ENCODE measurements at regions not wholly inside any gene's neighbourhood (a gene's known extent, or its start where the extent isn't known, plus 50 kb on each side); places are given as distances from the start of the nearest gene placed in this dataset.

DNA sequence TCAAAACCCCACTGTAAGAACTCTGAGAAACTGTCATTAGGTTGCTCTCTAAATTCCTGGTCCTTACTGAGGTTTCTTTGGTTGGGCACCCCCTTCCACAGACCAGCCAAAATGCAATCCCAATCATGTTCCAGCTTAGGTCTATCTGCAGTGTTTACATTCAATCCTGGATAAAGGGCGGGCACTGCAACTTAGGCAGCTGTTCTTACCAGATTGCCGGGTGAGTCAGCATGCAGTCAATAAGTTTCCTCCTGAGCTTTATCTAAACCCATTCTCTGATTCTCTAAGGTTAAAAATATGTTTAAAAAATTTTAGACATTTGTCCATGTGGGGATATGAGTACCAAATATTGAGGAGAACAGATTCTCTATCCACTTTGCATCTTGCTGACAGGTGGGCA, 197.8 kb downstream of the HAO1 start:
- Histone ChIP-seq H3K9ac (ENCODE audit: low read length) (no peak overlapping the region), H3K27me3 (ENCODE audit: low read length) (no peaks in the 10 kb centered on the region), H3K4me2 (ENCODE audit: low read depth, low read length, poor library complexity, severe bottlenecking) (no peak overlapping the region), H3K4me3 (ENCODE audit: insufficient read depth, low read length, poor library complexity, severe bottlenecking) (no peak overlapping the region), H2AFZ (ENCODE audit: low read depth, low read length, severe bottlenecking) (no peak overlapping the region), H3K36me3 (ENCODE audit: low read length) (no peaks in the 10 kb centered on the region), H3K9me3 (ENCODE audit: insufficient read depth, low read length) (no peaks in the 10 kb centered on the region), H4K20me1 (ENCODE audit: low read depth, low read length) (no peaks in the 10 kb centered on the region), H3K27ac (ENCODE audit: low read depth, low read length) (no peak overlapping the region), H3K9me2 (replicated peaks; ENCODE audit: insufficient read depth, low read length) (no peaks in the 10 kb centered on the region), H3K79me2 (ENCODE audit: insufficient read depth, low read length) (no peaks in the 10 kb centered on the region), H3F3A (ENCODE audit: insufficient read depth) (no peaks in the 10 kb centered on the region)
- TF ChIP-seq EZH2phosphoT487 (conservative IDR thresholded peaks at IDR 0.05; ENCODE audit: low read length) (no peak), CTCF (IDR thresholded peaks at IDR 0.05; ENCODE audit: insufficient read depth, low read length, poor library complexity, severe bottlenecking) (no peak)

- Histone ChIP-seq H3K4me3 (ENCODE audit: insufficient read depth, low read length, poor library complexity, severe bottlenecking) (no peak overlapping the region), H3K4me2 (ENCODE audit: low read depth, low read length, poor library complexity, severe bottlenecking) (no peak overlapping the region), H4K20me1 (ENCODE audit: low read depth, low read length) (no peaks in the 10 kb centered on the region), H2AFZ (ENCODE audit: low read depth, low read length, severe bottlenecking) (no peak overlapping the region), H3K79me2 (ENCODE audit: insufficient read depth, low read length) (no peaks in the 10 kb centered on the region), H3K36me3 (ENCODE audit: low read length) (no peaks in the 10 kb centered on the region), H3K9me2 (replicated peaks; ENCODE audit: insufficient read depth, low read length) (no peaks in the 10 kb centered on the region), H3K27ac (ENCODE audit: low read depth, low read length) (no peak overlapping the region), H3K9ac (ENCODE audit: low read length) (no peak overlapping the region), H3K9me3 (ENCODE audit: insufficient read depth, low read length) (no peaks in the 10 kb centered on the region), H3F3A (ENCODE audit: insufficient read depth) (no peaks in the 10 kb centered on the region), H3K27me3 (ENCODE audit: low read length) (no peaks in the 10 kb centered on the region)
- TF ChIP-seq CTCF (IDR thresholded peaks at IDR 0.05; ENCODE audit: insufficient read depth, low read length, poor library complexity, severe bottlenecking) = no peak
- no peak for TF ChIP-seq EZH2phosphoT487 (conservative IDR thresholded peaks at IDR 0.05; ENCODE audit: low read length)
Observed at GRCh38 chr20:7744411-7744810, 195.8 kb downstream of the HAO1 start.

DNA sequence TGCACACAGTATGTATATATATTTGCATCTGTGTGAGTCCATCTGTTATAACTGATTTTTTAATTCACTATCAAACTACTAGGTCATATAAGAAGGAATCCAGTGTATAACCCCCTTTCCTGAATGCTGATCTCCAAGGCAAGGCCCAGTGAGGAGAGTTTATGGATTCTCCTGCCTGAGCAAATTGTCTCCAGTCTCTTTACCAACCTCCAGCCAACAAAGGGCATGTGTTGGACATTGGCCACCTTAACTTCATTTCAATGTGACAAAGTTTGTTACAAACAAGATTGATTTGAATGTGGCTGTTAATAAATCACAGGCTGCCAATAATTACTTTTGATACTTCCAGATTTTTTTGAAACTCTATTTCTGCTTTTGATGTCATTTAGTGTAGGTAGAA, 191.6 kb downstream of the HAO1 start:
- Histone ChIP-seq H3K36me3 (ENCODE audit: low read length) (no peaks in the 10 kb centered on the region), H2AFZ (ENCODE audit: low read depth, low read length, severe bottlenecking) (no peak overlapping the region), H3K27ac (ENCODE audit: low read depth, low read length) (no peak overlapping the region), H3K79me2 (ENCODE audit: insufficient read depth, low read length) (no peaks in the 10 kb centered on the region), H3K4me2 (ENCODE audit: low read depth, low read length, poor library complexity, severe bottlenecking) (no peak overlapping the region), H3K9me2 (replicated peaks; ENCODE audit: insufficient read depth, low read length) (no peaks in the 10 kb centered on the region), H3F3A (ENCODE audit: insufficient read depth) (no peaks in the 10 kb centered on the region), H4K20me1 (ENCODE audit: low read depth, low read length) (no peaks in the 10 kb centered on the region), H3K9ac (ENCODE audit: low read length) (no peak overlapping the region), H3K9me3 (ENCODE audit: insufficient read depth, low read length) (no peaks in the 10 kb centered on the region), H3K4me3 (ENCODE audit: insufficient read depth, low read length, poor library complexity, severe bottlenecking) (no peak overlapping the region), H3K27me3 (ENCODE audit: low read length) (no peaks in the 10 kb centered on the region)
- no peak for TF ChIP-seq CTCF (IDR thresholded peaks at IDR 0.05; ENCODE audit: insufficient read depth, low read length, poor library complexity, severe bottlenecking)
- TF ChIP-seq EZH2phosphoT487 (conservative IDR thresholded peaks at IDR 0.05; ENCODE audit: low read length) = no peak

GRCh38 chr20:7754102-7754501, 186.2 kb downstream of the HAO1 start:
- no peaks in the 10 kb centered on the region for H3K9me2 ChIP-seq (replicated peaks; ENCODE audit: insufficient read depth, low read length)

More at GRCh38 chr20:7754102-7754501, 186.2 kb downstream of the HAO1 start:
- no peaks in the 10 kb centered on the region for H3F3A ChIP-seq (ENCODE audit: insufficient read depth)
- TF ChIP-seq EZH2phosphoT487 (conservative IDR thresholded peaks at IDR 0.05; ENCODE audit: low read length) = no peak
- H3K27ac ChIP-seq (ENCODE audit: low read depth, low read length) = no peak overlapping the region
- no peak overlapping the region for H2AFZ ChIP-seq (ENCODE audit: low read depth, low read length, severe bottlenecking)
- H3K4me3 ChIP-seq (ENCODE audit: insufficient read depth, low read length, poor library complexity, severe bottlenecking) = no peak overlapping the region
- H3K79me2 ChIP-seq (ENCODE audit: insufficient read depth, low read length) = no peaks in the 10 kb centered on the region
- no peak overlapping the region for H3K4me2 ChIP-seq (ENCODE audit: low read depth, low read length, poor library complexity, severe bottlenecking)
- H4K20me1 ChIP-seq (ENCODE audit: low read depth, low read length) = no peaks in the 10 kb centered on the region
- H3K9ac ChIP-seq (ENCODE audit: low read length) = no peak overlapping the region
- no peaks in the 10 kb centered on the region for H3K9me3 ChIP-seq (ENCODE audit: insufficient read depth, low read length)
- H3K27me3 ChIP-seq (ENCODE audit: low read length) = no peaks in the 10 kb centered on the region
- H3K36me3 ChIP-seq (ENCODE audit: low read length) = no peaks in the 10 kb centered on the region
